ENCODE measurements at regions not wholly inside any gene's neighbourhood (a gene's known extent, or its start where the extent isn't known, plus 50 kb on each side); places are given as distances from the start of the nearest gene placed in this dataset.

GRCh38 chr4:31022702-31023101 lies 302.5 kb downstream of the PCDH7 start:
- TF ChIP-seq CTCF (IDR thresholded peaks at IDR 0.05) = no peak
- no peak for TF ChIP-seq POLR2A (IDR thresholded peaks at IDR 0.05)
- no peak for TF ChIP-seq POLR2AphosphoS5 (IDR thresholded peaks at IDR 0.05)
